HAP-1 (cell line): ENCODE measurements at regions not wholly inside any gene's neighbourhood (a gene's known extent, or its start where the extent isn't known, plus 50 kb on each side); places are given as distances from the start of the nearest gene placed in this dataset.

Source experiments
- DNase-seq, 2 experiments: peaks; one replicate each; pipeline ENCODE4 v3.0.0-alpha.2; 2016 to 2020; ENCODE audit warnings: low spot score in 2 of 2
- H3K27me3 ChIP-seq: fragments of 250-450 bp; sonication (Bioruptor Pico); 2 replicates; pipeline ENCODE4 v1.5.1; 2020; ENCODE audit warnings: low read depth, mild to moderate bottlenecking, moderate library complexity
- H3K36me3 ChIP-seq: fragments of 250-450 bp; sonication (Bioruptor Pico); replicated peaks from 2 replicates; pipeline ENCODE4 v1.5.1; 2020; ENCODE audit warnings: mild to moderate bottlenecking
- H3K4me1 ChIP-seq: fragments of 250-450 bp; sonication (Bioruptor Pico); 2 replicates; pipeline ENCODE4 v1.5.1; 2020; ENCODE audit warnings: mild to moderate bottlenecking
- H3K4me3 ChIP-seq: fragments of 250-450 bp; sonication (Bioruptor Pico); 2 replicates; pipeline ENCODE4 v1.5.1; 2020; ENCODE audit warnings: mild to moderate bottlenecking, moderate library complexity
- H3K9me3 ChIP-seq: fragments of 250-450 bp; sonication (Bioruptor Pico); 2 replicates; pipeline ENCODE4 v1.5.1; 2020; ENCODE audit warnings: mild to moderate bottlenecking, moderate library complexity
- in situ Hi-C: fragments of 300-500 bp; cut with MboI; formaldehyde crosslinking; loops from 3 replicates; pipeline ENCODE4 v1.14.3; 2020; ENCODE audit warnings: low sequenced_read_pairs, inconsistent platforms, mixed read lengths

DNA sequence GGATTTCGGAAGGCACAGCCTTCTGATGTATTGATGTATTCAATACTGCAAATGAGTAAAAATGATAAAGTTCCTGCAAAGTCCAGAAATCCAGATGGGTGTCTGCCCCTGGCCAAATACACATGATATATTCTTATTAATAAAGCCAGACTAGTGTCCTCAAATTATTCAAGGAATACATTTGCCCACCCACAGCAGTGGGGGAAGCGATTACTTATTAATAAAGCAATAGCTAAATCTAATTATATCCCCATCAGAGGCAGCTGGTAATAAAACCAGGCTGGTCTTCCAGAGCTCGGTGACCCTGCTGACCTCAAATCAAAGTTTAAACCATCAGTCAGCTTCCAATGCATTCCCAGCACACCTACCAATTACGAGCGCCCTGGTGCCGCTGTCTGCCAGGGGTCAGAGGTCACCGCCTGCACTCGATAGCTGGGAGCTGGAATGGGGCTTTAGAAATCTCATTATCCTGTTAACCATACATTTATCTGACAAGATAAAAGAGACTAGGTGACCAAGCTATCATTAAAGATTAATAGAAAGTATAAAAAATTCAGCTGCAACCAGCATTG lies 330.3 kb downstream of the UACA start:
- no peaks in the 10 kb centered on the region for H3K27me3 ChIP-seq
- no peak for DNase-seq
- no peaks in the 10 kb centered on the region for H3K9me3 ChIP-seq
- no peak overlapping the region for H3K4me3 ChIP-seq
- in situ Hi-C loops: no loop called here
- H3K4me1 ChIP-seq: peaks cover 22% of the 10 kb centered on the region
- H3K36me3 ChIP-seq: no peaks in the 10 kb centered on the region

DNA sequence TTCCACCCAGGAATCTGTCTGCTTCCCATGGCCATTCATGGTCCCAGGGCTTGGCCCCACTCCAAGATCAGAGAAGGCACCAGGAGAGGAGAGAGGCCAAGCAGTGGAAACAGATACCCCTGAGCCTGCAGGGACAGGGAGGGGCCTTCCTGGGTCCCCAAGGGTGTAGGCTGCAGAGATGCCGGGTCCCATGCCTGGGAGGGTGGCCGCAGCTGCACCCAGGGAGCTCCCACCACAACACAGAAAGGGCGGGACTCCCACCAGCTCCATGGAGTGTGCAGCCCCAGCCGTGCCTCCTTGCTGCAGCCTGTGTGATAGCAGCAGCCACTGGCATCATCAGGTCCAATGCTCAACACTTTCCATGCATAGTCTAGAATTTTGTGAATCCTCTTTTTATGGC lies 331.5 kb downstream of the UACA start:
- no peaks in the 10 kb centered on the region for H3K9me3 ChIP-seq
- in situ Hi-C loops: no loop called here

DNA sequence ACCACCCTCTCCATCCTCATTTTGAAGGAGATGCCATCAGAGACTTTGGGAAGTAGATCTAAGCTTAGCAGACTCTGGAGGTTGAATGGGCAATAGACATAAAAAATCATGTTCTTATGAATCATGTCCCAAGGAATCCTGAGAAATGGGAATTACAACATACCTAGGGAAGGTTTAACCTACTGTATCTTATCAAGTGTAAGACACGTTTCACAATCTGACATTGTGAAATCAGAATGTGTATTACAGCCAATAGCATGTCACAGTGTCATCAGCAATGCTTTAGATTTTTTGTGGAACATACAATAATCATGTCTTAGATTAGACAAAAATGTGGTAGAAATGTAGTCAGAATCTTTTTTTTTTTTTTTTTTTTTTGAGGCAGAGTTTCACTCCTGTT lies 332.4 kb upstream of the TLE3 start:
- in situ Hi-C loops: no loop called here
- no peak for DNase-seq
- no peaks in the 10 kb centered on the region for H3K36me3 ChIP-seq
- no peaks in the 10 kb centered on the region for H3K9me3 ChIP-seq
- no peaks in the 10 kb centered on the region for H3K4me1 ChIP-seq
- H3K27me3 ChIP-seq: no peaks in the 10 kb centered on the region
- H3K4me3 ChIP-seq: no peak overlapping the region

More for the DNA sequence above, 331.5 kb downstream of the UACA start:
- Histone ChIP-seq H3K27me3 (no peaks in the 10 kb centered on the region), H3K4me1 (peaks cover 14% of the 10 kb centered on the region), H3K36me3 (no peaks in the 10 kb centered on the region), H3K4me3 (no peak overlapping the region)
- no peak for DNase-seq

DNA sequence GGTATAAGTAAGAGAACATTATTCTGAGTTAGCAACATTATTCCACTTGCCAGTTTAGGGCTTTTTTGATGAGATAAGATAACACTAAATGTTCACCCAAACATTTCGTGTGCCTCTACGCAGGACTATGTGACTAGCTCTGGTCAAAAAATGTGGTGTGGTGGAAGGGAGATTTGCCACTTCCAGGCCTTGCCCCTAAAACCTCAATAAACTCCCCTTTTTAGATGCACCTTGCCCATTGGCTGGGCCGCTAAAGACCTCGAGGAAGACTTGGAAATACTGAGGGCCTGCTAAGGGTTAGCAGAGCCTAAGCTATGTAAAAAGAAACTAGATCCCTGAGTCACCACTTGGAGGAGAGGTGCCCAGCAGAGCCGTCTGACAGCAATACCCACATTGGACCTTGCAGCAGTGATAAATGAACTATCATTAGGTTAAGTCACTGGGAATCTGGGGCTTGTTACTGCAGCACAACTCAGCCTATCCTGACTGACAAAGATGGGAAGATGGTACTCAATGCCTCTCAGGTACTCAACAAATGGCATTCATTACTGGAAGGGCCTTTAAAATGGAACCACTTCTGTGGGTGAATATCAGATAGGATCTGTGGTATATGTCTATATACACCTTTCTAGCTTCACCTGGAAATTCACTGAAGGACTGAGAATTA lies 331.5 kb upstream of the TLE3 start:
- no peak for DNase-seq
- Histone ChIP-seq H3K4me3 (no peak overlapping the region), H3K9me3 (no peaks in the 10 kb centered on the region), H3K36me3 (no peaks in the 10 kb centered on the region), H3K27me3 (no peaks in the 10 kb centered on the region; the same call in 1 of the 2 replicates), H3K4me1 (no peaks in the 10 kb centered on the region)
- in situ Hi-C loops: no loop called here

DNA sequence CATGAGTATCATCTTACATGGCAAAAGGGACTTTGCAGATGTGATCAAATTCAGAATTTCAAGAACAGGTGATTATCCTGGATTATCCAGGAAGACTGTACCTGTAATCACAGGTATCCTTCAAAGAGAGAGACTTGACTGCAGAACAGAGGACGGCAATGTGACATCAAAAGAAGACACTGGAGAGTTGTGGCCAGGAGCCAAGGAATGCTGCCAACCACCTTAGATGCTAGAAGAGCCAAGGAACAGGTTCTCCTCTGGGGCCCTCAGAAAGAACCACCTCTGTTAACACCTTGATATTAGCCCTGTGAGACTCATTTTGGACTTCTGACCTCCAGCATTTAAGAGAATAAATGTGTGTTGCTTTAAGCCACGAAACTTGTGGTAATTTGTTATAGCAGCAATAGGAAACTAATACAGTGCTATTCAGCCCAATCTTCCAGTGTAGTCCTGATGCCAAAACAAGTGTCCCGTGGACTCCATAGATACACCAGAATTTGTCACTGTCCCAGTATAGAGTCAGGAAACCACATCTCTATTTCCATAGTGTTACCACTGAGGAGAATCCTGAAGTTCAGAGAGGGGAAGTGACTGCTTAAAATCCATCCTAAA lies 330.6 kb upstream of the TLE3 start:
- no peak for DNase-seq
- Histone ChIP-seq H3K27me3 (peaks cover 3% of the 10 kb centered on the region; the same call in 1 of the 2 replicates), H3K4me3 (no peak overlapping the region), H3K4me1 (no peaks in the 10 kb centered on the region), H3K9me3 (no peaks in the 10 kb centered on the region), H3K36me3 (no peaks in the 10 kb centered on the region)
- in situ Hi-C loops: no loop called here

DNA sequence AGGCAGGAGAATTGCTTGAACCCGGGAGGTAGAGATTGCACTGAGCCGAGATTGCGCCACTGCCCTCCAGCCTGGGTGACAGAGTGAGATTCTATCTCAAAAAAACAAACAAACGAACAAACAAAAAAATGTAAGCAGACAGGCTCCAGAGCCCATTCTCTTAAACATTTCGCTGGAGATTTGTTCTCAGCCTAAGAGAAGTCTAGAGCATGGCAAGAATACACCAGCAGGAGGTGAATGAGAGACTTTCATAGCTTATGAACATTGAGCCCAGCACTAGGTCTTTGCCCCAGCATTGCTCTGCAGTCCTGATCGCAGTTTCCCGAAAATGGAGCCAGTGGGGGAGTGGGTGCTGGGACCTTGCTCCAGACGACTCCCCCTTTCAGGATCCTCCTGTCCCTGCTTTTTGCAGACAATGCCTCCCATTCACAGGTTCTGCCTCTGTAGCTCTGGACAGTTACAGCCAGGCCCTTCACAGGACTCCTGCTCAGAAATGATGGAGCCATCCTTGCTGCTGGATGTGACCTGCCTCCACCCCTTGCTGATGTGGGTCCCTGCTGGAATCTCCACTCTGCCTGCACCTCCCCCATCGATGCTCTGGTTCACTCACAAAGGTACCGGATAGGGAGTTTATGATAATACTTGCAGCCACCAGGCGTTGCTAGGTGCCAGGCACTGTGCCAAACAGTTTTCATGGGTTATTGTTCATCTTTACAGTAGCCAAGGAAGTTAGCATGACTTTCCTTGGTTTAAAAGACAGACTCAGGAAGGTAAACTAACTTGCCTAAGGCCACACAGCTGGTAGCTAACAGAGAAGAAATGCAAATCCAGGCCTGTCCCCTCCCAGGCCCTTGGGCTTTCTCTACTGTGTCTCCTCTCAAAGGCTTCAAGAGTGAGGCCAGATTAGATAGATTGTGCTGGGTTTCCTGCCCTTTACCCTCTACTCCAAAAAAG lies 329.7 kb upstream of the TLE3 start:
- no peaks in the 10 kb centered on the region for H3K4me1 ChIP-seq
- no peaks in the 10 kb centered on the region for H3K36me3 ChIP-seq
- H3K9me3 ChIP-seq: no peaks in the 10 kb centered on the region
- in situ Hi-C loops: no loop called here
- no peak overlapping the region for H3K4me3 ChIP-seq
- no peak for DNase-seq
- H3K27me3 ChIP-seq: peaks cover 8% of the 10 kb centered on the region; the same call in 1 of the 2 replicates

DNA sequence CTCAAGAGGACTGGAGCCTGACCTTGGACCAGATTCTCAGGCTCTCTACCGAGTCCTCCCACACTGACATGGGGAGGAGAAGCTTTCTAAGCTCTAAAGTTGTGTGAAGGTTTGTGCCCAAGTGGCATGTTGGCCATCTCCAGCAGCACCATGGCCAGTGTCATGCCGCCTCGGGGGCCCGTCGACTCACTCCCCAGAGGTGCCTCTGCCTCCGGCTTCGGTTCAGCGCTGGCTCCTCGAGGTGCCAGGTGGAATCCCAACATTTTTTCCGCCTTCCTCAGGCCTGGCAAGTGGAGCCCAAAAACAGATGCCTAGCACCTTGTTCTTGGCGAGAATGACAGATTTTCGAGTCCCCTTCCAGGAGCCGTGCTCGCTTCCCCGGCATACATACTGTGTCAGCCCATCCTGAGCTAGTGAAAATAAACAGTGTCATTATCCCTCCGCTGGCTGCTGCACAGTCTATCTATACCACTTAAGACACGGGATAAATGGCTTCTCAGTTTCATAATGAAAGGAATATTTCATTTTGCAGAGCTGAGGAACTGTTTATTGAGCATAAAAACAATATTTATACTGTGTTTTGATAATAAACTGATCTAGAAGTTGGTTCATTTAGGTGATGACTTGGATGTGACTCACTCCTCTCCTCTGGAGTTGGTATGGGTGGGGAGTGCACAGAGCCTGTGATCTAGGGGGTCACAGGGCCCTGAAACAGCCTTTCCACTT lies 328.5 kb upstream of the TLE3 start:
- peaks cover 19% of the 10 kb centered on the region for H3K27me3 ChIP-seq
- no peaks in the 10 kb centered on the region for H3K36me3 ChIP-seq
- no peak for DNase-seq
- in situ Hi-C loops: no loop called here
- H3K4me1 ChIP-seq: no peaks in the 10 kb centered on the region
- peaks cover 2% of the 10 kb centered on the region; the same call in 1 of the 2 replicates for H3K9me3 ChIP-seq
- no peak overlapping the region for H3K4me3 ChIP-seq

DNA sequence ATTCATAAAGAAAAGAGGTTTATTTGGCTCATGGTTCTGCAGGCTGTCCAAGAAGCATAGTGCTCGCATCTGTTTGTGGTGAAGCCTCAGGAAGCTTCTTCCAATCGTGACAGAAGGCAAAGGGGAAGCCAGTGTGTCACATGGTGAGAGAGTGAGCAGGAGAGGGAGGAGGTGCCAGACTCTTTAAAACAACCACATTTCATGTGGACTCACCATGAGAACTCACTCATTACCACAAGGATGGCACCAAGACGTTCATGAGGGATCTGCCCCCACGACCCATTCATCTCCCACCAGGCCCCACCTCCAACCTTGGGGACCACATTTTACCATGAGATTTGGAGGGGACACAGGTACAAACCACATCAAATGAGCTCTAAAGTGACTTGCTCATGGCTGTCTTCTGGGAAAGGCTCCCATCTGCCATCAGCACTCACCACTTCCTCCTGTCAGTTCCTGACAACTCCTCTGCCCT lies 327.3 kb upstream of the TLE3 start:
- in situ Hi-C loops: no loop called here
- no peak overlapping the region for H3K4me3 ChIP-seq
- DNase-seq: no peak

DNA sequence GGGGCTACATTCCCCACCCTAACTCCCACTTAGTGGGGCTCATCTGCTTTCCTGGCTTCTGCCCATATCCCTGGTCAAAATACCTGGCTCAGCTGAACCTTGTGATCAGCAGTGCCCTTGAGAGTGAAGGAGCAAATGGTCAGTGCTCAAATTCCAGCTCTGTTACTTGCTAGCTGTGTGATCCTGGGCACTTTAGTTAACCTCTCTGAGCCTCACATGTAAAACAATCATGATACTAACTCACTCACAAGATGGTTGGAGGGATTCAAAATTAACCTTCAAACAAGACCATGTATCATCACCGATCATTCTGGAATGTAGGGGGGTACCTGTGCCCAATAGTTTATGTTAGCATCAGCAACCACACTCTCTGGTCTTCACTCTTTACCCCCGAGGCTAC lies 325.6 kb upstream of the TLE3 start:
- Histone ChIP-seq H3K27me3 (peaks cover 19% of the 10 kb centered on the region), H3K4me1 (no peaks in the 10 kb centered on the region), H3K9me3 (peaks cover 2% of the 10 kb centered on the region; the same call in 1 of the 2 replicates), H3K36me3 (no peaks in the 10 kb centered on the region), H3K4me3 (no peak overlapping the region)
- in situ Hi-C loops: no loop called here
- DNase-seq: no peak

More for the DNA sequence above, 327.3 kb upstream of the TLE3 start:
- Histone ChIP-seq H3K36me3 (no peaks in the 10 kb centered on the region), H3K4me1 (no peaks in the 10 kb centered on the region), H3K27me3 (peaks cover 19% of the 10 kb centered on the region), H3K9me3 (peaks cover 2% of the 10 kb centered on the region; the same call in 1 of the 2 replicates)

DNA sequence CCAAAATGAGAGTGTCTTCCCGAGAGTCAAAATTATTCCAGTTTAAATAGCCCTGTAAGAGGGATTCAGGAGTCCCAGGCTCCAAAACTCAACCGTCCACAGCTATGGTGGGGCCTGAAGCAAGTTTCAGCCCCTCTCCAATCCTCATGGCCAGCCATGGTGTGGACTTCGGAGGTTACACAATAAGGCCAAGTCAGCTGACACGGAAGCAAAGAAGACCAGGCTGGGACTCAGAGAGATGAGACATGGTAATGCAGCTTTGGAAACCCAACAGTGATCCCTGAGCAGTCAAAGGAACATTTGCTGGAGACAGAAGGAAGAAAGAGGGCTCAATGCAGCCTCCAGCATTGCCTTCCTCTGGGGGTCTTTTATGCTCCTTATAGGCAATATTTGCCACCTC lies 324.6 kb upstream of the TLE3 start:
- Histone ChIP-seq H3K36me3 (no peaks in the 10 kb centered on the region), H3K4me1 (no peaks in the 10 kb centered on the region), H3K9me3 (peaks cover 2% of the 10 kb centered on the region; the same call in 1 of the 2 replicates), H3K27me3 (peaks cover 27% of the 10 kb centered on the region), H3K4me3 (no peak overlapping the region)
- in situ Hi-C loops: no loop called here
- no peak for DNase-seq

DNA sequence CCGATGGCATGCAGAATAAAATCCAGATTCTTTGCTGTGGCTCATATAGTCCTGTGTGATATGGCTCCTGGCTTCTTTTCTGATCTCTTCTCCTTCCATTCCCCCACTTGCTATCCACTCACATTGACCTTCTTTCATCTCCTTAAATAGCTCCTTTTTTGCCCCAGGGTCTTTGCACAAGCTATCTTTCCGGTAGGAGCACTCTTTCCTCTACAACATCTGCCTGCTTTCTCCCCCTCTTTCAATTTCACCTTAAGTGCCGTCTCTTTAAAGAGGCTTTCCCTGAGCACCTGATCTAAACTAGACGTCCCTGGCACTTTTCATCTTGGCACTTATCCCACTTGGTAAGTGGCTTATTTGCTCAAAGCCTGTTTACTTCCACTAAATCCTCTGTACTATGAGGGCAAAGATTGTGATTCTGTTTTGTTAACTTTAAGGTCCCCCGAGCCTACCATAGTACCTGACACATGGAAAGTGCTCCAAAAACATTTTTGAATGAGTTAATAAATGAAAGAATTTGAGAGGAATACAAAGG lies 323.3 kb upstream of the TLE3 start:
- in situ Hi-C loops: no loop called here
- Histone ChIP-seq H3K36me3 (no peaks in the 10 kb centered on the region), H3K9me3 (peaks cover 2% of the 10 kb centered on the region; the same call in 1 of the 2 replicates), H3K4me3 (no peak overlapping the region), H3K4me1 (no peaks in the 10 kb centered on the region), H3K27me3 (peaks cover 28% of the 10 kb centered on the region)
- DNase-seq: no peak

DNA sequence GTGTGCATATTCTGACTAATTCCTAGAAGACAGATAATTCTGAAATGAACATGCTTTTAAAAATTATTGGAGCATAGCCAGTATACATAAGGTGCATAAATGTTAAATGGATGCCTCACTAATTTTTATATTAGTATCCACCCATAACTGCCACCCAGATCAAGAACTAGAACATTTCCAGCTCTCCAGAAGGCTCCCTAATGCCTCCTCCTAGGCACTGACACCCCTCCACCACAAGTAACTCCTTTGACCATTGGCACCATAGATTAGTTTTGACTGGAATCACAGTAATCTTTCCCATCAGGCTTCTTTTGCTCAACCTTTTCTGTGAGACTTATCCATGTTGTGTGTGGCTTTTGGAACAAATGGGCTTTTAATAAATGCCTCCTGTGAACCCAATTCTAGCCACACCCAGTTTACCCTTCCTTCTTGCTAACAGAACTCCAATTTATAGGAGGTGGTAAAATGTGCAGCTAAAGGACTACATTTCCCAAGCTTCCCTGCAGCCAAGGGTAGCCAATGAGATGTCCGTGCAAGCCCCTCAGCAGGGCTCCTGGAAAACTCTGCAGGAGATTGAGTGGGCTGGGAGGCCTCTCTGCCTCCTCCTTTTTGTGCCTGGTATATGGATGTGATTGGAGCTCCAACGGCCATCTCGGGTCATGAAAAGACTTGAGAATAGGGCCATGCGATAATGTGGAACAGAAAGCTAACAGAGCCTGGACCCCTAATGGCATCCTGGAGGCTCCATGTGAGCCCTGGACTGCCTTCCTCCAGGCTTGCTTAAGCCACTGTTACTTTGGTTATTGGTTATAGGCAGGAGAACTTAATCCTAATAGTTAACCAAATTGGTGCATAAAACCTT lies 322.6 kb upstream of the TLE3 start:
- Histone ChIP-seq H3K36me3 (no peaks in the 10 kb centered on the region), H3K27me3 (peaks cover 28% of the 10 kb centered on the region), H3K4me1 (no peaks in the 10 kb centered on the region), H3K9me3 (peaks cover 2% of the 10 kb centered on the region; the same call in 1 of the 2 replicates), H3K4me3 (no peak overlapping the region)
- in situ Hi-C loops: no loop called here
- DNase-seq: no peak
